Ascending aorta (tissue), 2 donors: ENCODE measurements at regions not wholly inside any gene's neighbourhood (a gene's known extent, or its start where the extent isn't known, plus 50 kb on each side); places are given as distances from the start of the nearest gene placed in this dataset.

Experiments
- DNase-seq, 2 donors: peaks; one replicate each; pipeline ENCODE4 v3.0.0-alpha.2; 2019; ENCODE audit warnings: low spot score in 2 of 2
- H3K27ac ChIP-seq, 2 donors: fragments of 200-600 bp; sonication (generic); one replicate each; pipeline ENCODE4 v1.5.1; 2016 to 2017; ENCODE audit warnings: mild to moderate bottlenecking in 1 of 2
- H3K27me3 ChIP-seq: fragments of 200-600 bp; sonication (generic); one replicate; pipeline ENCODE4 v1.5.1; 2017
- H3K36me3 ChIP-seq, 2 donors: fragments of 200-600 bp; sonication (generic); one replicate each; pipeline ENCODE4 v1.5.1; 2016
- H3K4me1 ChIP-seq, 2 donors: fragments of 200-600 bp; sonication (generic); one replicate each; pipeline ENCODE4 v1.5.1; 2016 to 2017; ENCODE audit warnings: mild to moderate bottlenecking in 1 of 2
- H3K4me3 ChIP-seq, 2 donors: fragments of 200-600 bp; sonication (generic); one replicate each; pipeline ENCODE4 v1.5.1; 2016 to 2017; ENCODE audit warnings: mild to moderate bottlenecking in 1 of 2
- H3K9me3 ChIP-seq, 2 donors: fragments of 200-600 bp; sonication (generic); one replicate each; pipeline ENCODE4 v1.5.1; 2016
- intact Hi-C: fragments of 100-400 bp; cut with DNase I; formaldehyde crosslinking; loops from one replicate; pipeline ENCODE4 v1.15.1; 2023
- TF ChIP-seq, protein P1 (sequence below), 3 experiments: fragments of 200-600 bp in 2 of 3; fragments of 450-650 bp in 1 of 3; sonication (generic) in 2 of 3; IDR thresholded peaks; one replicate each; pipeline ENCODE4 v1.5.1; 2016 to 2019; ENCODE audit warnings: antibody characterized with exemption in 3 of 3, mild to moderate bottlenecking in 1 of 3, moderate library complexity in 1 of 3

GRCh38 chr2:23073056-23073455, 311.9 kb upstream of the KLHL29 start:
- H3K27me3 ChIP-seq: no peaks in the 10 kb centered on the region
- no peaks in the 10 kb centered on the region for H3K4me1 ChIP-seq
- no peak overlapping the region for H3K4me3 ChIP-seq
- no peak overlapping the region for H3K27ac ChIP-seq
- H3K9me3 ChIP-seq: no peaks in the 10 kb centered on the region
- no peak for DNase-seq
- TF ChIP-seq, protein P1, sequence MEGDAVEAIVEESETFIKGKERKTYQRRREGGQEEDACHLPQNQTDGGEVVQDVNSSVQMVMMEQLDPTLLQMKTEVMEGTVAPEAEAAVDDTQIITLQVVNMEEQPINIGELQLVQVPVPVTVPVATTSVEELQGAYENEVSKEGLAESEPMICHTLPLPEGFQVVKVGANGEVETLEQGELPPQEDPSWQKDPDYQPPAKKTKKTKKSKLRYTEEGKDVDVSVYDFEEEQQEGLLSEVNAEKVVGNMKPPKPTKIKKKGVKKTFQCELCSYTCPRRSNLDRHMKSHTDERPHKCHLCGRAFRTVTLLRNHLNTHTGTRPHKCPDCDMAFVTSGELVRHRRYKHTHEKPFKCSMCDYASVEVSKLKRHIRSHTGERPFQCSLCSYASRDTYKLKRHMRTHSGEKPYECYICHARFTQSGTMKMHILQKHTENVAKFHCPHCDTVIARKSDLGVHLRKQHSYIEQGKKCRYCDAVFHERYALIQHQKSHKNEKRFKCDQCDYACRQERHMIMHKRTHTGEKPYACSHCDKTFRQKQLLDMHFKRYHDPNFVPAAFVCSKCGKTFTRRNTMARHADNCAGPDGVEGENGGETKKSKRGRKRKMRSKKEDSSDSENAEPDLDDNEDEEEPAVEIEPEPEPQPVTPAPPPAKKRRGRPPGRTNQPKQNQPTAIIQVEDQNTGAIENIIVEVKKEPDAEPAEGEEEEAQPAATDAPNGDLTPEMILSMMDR (IDR thresholded peaks at IDR 0.05): no peak
- H3K36me3 ChIP-seq: no peaks in the 10 kb centered on the region
- intact Hi-C loops: no loop called here

GRCh38 chr2:23073671-23074070, 311.3 kb upstream of the KLHL29 start:
- H3K27me3 ChIP-seq: no peaks in the 10 kb centered on the region
- no peak for DNase-seq
- H3K27ac ChIP-seq: no peak overlapping the region
- H3K9me3 ChIP-seq: no peaks in the 10 kb centered on the region
- intact Hi-C loops: no loop called here
- no peak overlapping the region for H3K4me3 ChIP-seq
- TF ChIP-seq, protein P1 (IDR thresholded peaks at IDR 0.05): no peak
- H3K4me1 ChIP-seq: peaks cover 0 to 1% of the 10 kb centered on the region in 2 donors
- no peaks in the 10 kb centered on the region for H3K36me3 ChIP-seq

DNA sequence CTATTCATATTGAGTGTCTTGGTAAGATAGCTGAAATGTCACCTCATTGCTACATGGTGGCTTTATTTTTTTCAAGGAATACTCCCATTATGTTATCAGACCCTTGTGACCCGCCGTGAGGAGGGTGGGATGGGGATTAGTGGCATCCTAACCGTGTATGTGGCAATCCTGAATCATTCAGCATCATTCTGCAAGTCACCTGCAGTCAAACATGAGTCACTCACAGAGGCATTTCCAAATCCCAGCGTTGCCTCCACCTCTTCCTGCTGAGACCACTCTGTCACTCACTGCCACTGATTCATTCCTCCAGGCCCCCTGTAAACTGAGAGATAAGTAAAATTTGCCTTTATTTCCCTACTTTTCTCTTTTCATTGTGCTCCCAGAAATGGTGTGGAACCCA, 307.4 kb upstream of the KLHL29 start:
- DNase-seq: no peak
- Histone ChIP-seq H3K27ac (no peak overlapping the region), H3K27me3 (no peaks in the 10 kb centered on the region), H3K9me3 (peaks cover 0 to 6% of the 10 kb centered on the region in 2 donors), H3K36me3 (no peaks in the 10 kb centered on the region), H3K4me1 (peaks cover 0 to 3% of the 10 kb centered on the region in 2 donors), H3K4me3 (no peak overlapping the region)
- intact Hi-C loops: no loop called here
- TF ChIP-seq, protein P1 (IDR thresholded peaks at IDR 0.05): no peak

GRCh38 chr2:23078784-23079434, 306.1 kb upstream of the KLHL29 start:
- TF ChIP-seq, protein P1 (IDR thresholded peaks at IDR 0.05): no peak
- Histone ChIP-seq H3K27me3 (no peaks in the 10 kb centered on the region), H3K27ac (no peak overlapping the region), H3K4me1 (peaks cover 0 to 3% of the 10 kb centered on the region in 2 donors), H3K4me3 (no peak overlapping the region), H3K36me3 (no peaks in the 10 kb centered on the region), H3K9me3 (peaks cover 0 to 6% of the 10 kb centered on the region in 2 donors)
- DNase-seq: no peak
- intact Hi-C loops: no loop called here

DNA sequence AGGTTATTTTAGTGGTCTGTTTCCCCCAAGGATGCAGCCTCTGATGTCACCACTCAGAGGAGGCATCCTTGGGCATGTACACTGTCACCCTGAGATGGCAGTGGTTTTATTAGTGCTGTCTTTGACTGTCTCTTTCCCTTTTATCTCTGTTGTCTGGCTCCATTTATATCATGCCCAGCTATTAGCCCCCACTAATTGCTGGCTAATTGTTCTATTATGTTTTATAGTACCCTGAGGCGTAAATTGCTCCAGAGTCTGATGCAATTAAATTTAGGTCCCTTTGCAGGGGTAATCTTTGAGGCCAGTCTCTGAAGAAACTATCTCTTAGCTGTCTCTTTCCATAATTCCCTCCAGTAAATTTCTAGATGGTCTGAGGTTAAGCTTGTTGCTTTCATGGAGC, 301.0 kb upstream of the KLHL29 start:
- H3K27ac ChIP-seq: no peak overlapping the region
- H3K4me1 ChIP-seq: no peaks in the 10 kb centered on the region
- H3K9me3 ChIP-seq: peaks cover 0 to 6% of the 10 kb centered on the region in 2 donors
- no peaks in the 10 kb centered on the region for H3K36me3 ChIP-seq
- TF ChIP-seq, protein P1 (IDR thresholded peaks at IDR 0.05): no peak
- intact Hi-C loops: no loop called here
- H3K27me3 ChIP-seq: no peaks in the 10 kb centered on the region
- no peak for DNase-seq
- no peak overlapping the region for H3K4me3 ChIP-seq

DNA sequence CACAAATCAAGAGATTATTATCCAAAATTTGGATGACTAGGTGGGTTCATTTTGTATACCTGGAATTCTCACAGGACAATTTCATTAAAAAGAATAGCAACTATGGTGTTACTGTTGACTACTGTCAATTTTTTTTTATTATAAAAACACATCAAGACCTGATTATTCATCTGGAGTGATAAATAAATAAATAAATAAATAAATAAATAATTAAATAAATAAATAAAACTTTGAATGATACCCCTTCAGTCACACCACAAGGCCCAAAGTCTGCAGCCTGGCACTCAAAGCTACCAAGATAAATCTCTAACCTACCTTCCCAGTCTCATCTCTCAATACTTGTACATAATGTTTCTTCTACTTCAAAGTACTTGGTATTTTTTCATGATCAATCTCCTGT, 294.0 kb upstream of the KLHL29 start:
- Histone ChIP-seq H3K9me3 (no peaks in the 10 kb centered on the region), H3K4me1 (no peaks in the 10 kb centered on the region), H3K27me3 (no peaks in the 10 kb centered on the region), H3K4me3 (no peak overlapping the region), H3K27ac (no peak overlapping the region), H3K36me3 (no peaks in the 10 kb centered on the region)
- intact Hi-C loops: no loop called here
- no peak for DNase-seq
- TF ChIP-seq, protein P1 (IDR thresholded peaks at IDR 0.05): no peak
